Spinal cord (tissue), 9 donors: ENCODE measurements at regions not wholly inside any gene's neighbourhood (a gene's known extent, or its start where the extent isn't known, plus 50 kb on each side); places are given as distances from the start of the nearest gene placed in this dataset.
A peak's percentile ranks its signal among the peaks of the same experiment; 100 is the strongest.

Source experiments
- DNase-seq, 6 donors: peaks; one replicate each; pipeline versions ENCODE4 v3.0.0 to v3.0.0-alpha.2; 2013 to 2015; ENCODE audit warnings: low spot score in 6 of 6, low read depth in 4 of 6
- H3K27ac ChIP-seq: one replicate; pipeline ENCODE4 v1.5.1; 2013; ENCODE audit warnings: low read depth, low read length, control low read depth
- H3K27me3 ChIP-seq: one replicate; pipeline ENCODE4 v1.6.1; 2013; ENCODE audit warnings: low read length; ENCODE audit not compliant: control insufficient read depth, insufficient read depth
- H3K36me3 ChIP-seq: one replicate; pipeline ENCODE4 v1.6.1; 2013; ENCODE audit warnings: low read length; ENCODE audit not compliant: control insufficient read depth, insufficient read depth
- H3K4me1 ChIP-seq: one replicate; pipeline ENCODE4 v1.6.1; 2013; ENCODE audit warnings: low read length; ENCODE audit not compliant: control insufficient read depth, insufficient read depth
- H3K4me3 ChIP-seq: one replicate; pipeline ENCODE4 v1.5.1; 2013; ENCODE audit warnings: low read depth, low read length, control low read depth
- H3K9me3 ChIP-seq: one replicate; pipeline ENCODE4 v1.6.1; 2013; ENCODE audit warnings: low read length; ENCODE audit not compliant: control insufficient read depth, insufficient read depth
- WGBS: methylation state at CpG from one replicate; pipeline ENCODE4 v1.1.5; 2013; ENCODE audit warnings: missing lambda C conversion rate; ENCODE audit not compliant: insufficient coverage; 5-methylcytosine and 5-hydroxymethylcytosine counted together
- donor health status: healthy.

DNA sequence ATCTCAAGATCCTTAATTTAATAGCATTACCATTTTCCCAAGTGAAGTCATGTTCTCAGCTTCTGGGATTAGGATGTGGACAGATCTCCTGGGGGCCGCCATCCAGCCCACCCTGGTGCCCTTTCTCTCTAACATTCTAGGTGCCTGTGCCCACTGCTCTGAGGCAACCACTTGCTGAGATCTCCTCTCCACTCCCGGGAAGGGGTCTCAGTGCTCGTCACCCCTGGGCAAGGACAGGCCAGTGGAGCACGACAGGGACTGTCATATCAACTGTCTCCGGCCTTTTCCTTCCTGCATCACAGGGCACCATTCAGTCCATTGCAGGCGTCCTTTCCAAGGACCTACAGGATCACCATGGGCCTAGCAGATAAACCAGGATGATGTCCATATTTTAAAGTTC is 304.8 kb downstream of the AJAP1 start:
- no peak for DNase-seq
- H3K27me3 ChIP-seq, result no peaks in the 10 kb centered on the region
- H3K4me1 ChIP-seq, result no peaks in the 10 kb centered on the region
- H3K4me3 ChIP-seq, result no peak overlapping the region
- H3K36me3 ChIP-seq, result no peaks in the 10 kb centered on the region
- H3K27ac ChIP-seq, result no peak overlapping the region
- WGBS, result 96% methylated on average over 5 of the region's 6 CpGs
- H3K9me3 ChIP-seq, result no peaks in the 10 kb centered on the region

DNA sequence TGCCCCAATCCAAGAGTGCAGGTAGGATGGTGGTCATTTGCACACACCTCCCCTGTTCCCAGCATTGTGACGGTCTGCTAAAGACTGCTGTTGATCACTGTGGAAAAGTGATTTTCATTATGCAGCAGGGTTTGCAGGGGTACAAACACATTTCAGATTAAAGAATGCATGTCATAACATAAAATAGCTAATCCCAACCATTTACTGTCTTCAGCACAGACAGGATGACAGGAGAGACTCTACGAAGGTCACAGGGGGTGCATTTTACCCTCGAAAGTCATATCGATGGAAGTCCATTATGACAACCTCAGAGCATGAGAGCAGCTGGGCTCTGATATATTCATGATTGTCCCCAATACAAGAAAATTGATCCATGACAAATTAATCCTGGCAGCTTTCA is 302.6 kb downstream of the AJAP1 start:
- 67% methylated on average over 3 of the region's 4 CpGs for WGBS
- no peaks in the 10 kb centered on the region for H3K9me3 ChIP-seq

DNA sequence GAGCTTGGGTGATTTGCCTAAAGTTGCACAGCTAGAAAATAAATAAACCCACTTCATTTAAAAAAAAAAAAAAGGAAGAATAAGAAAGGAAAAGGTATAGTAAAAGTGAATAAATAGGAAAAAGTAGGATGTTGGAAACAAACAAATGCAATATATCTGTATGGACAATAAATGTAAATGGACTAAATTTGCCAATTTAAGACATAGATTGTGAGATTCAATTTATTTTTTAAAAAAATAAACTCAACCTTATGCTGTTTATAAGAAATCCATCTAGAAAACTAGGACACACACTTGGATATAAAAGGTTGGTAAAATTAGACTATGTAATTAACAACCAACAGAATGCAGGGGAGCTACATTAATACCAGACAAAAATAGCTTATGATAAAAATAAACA is 300.0 kb downstream of the AJAP1 start:
- Histone ChIP-seq H3K9me3 (no peaks in the 10 kb centered on the region), H3K4me1 (no peaks in the 10 kb centered on the region), H3K36me3 (no peaks in the 10 kb centered on the region), H3K27ac (no peak overlapping the region), H3K4me3 (no peak overlapping the region), H3K27me3 (no peaks in the 10 kb centered on the region)
- DNase-seq, result no peak

More for the DNA sequence above, 302.6 kb downstream of the AJAP1 start:
- Histone ChIP-seq H3K27ac (no peak overlapping the region), H3K27me3 (no peaks in the 10 kb centered on the region), H3K4me3 (no peak overlapping the region), H3K36me3 (no peaks in the 10 kb centered on the region), H3K4me1 (no peaks in the 10 kb centered on the region)
- DNase-seq, result peak in 1 of 6 donors; percentile 7

DNA sequence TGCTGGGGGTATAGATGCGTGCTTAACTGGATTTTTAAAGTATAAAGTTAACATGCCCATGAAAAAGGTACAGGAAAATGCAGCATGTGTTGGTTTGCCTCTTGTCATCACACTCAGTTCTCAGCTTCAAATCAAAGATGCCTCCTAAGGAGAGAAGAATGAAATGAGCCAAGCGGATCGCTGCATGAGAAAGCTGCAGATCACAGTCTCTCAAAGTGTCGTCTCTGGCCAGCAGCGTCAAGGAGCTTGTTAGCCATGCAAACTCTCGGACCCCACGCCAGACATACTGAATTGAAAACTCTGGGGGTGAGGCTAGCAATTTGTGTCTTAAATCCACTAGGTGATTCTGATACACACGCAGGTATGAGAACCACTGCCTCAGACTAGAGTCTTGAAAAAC is 297.2 kb downstream of the AJAP1 start:
- Histone ChIP-seq H3K9me3 (no peaks in the 10 kb centered on the region), H3K36me3 (no peaks in the 10 kb centered on the region), H3K4me3 (no peak overlapping the region), H3K27me3 (no peaks in the 10 kb centered on the region), H3K4me1 (no peaks in the 10 kb centered on the region), H3K27ac (no peak overlapping the region)
- 65% methylated on average over 7 of the region's 8 CpGs for WGBS
- DNase-seq, result peak in 2 of 6 donors; percentile 26 to 47

DNA sequence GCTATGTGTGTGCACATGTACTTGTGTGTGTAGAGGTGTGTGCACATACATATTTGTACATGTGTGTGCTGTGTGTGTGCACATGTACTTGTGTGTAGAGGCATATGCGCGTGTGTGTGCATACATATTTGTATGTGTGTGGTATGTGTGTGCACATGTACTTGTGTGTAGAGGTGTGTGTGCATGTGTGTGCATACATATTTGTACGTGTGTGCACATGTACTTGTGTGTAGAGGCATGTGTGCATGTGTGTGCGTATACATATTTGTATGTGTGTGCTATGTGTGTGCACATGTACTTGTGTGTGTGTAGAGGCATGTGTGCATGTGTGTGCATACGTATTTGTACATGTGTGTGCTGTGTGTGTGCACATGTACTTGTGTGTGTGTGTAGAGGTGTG is 291.9 kb downstream of the AJAP1 start:
- no peaks in the 10 kb centered on the region for H3K9me3 ChIP-seq
- no peaks in the 10 kb centered on the region for H3K27me3 ChIP-seq
- H3K27ac ChIP-seq, result no peak overlapping the region
- no peak overlapping the region for H3K4me3 ChIP-seq
- no peaks in the 10 kb centered on the region for H3K36me3 ChIP-seq
- WGBS, result 96% methylated on average over 5 of the region's 5 CpGs
- H3K4me1 ChIP-seq, result no peaks in the 10 kb centered on the region
- DNase-seq, result no peak

DNA sequence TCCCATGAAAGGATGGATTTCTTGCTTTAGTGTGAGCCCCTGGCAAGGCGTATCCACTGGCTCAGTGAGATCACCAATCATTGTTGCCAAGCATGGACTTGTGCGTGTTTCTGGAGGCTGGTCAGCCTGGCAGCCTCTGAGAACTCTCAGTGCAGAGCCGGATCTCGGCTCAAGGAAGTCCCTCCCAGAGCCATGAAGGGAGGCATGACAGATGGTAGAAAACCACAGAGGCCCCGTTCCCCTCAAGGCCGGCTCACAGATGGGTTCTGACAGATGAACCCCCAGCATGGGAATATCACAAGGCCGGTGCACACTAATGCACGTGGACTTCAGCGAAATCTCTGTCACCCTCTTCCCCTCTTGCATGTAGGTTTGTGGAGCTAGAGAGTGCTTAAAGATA is 290.5 kb downstream of the AJAP1 start:
- Histone ChIP-seq H3K9me3 (no peaks in the 10 kb centered on the region), H3K27ac (no peak overlapping the region), H3K27me3 (no peaks in the 10 kb centered on the region), H3K4me1 (no peaks in the 10 kb centered on the region), H3K4me3 (no peak overlapping the region), H3K36me3 (no peaks in the 10 kb centered on the region)
- no peak for DNase-seq
- 76% methylated on average over 6 of the region's 9 CpGs for WGBS

DNA sequence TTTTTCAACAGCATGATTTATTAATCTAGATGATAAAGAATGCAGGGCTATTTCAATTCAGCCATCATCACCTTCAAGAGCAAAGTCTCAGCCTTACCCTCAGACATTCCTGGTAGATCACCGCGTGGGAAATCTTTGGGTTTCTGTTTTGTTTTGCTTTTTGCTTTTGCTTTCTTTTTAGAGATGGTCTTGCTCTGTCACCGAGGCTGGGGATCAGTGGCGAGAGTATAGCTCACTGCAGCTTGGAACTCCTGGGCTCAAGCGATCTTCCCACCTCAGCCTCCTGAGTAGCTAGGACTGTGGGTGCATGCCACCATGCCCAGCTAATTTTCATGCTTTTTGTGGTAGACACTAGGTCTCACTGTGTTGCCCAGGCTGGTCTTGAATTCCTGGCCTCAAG is 289.7 kb downstream of the AJAP1 start:
- no peak overlapping the region for H3K27ac ChIP-seq
- no peak for DNase-seq
- H3K27me3 ChIP-seq, result no peaks in the 10 kb centered on the region
- H3K4me3 ChIP-seq, result no peak overlapping the region
- WGBS, result 78% methylated on average over 1 of the region's 5 CpGs
- no peaks in the 10 kb centered on the region for H3K36me3 ChIP-seq
- no peaks in the 10 kb centered on the region for H3K9me3 ChIP-seq
- H3K4me1 ChIP-seq, result no peaks in the 10 kb centered on the region

DNA sequence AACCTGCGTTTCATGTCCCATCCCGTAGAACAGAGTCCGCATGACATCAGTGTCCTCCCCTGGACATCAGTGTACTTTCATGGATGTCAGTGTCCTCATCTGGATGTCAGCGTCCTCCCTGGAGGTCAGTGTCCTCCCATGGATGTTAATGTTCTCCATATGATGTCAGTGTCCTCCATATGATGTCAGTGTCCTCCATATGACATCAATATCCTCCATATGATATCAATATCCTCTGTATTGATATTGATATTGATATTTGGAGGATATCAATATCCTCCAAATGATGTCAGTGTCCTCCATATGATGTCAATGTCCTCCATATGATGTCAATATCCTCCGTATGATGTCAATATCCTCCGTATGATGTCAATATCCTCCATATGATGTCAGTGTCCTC is 284.9 kb downstream of the AJAP1 start:
- DNase-seq, result no peak
- Histone ChIP-seq H3K36me3 (no peaks in the 10 kb centered on the region), H3K9me3 (no peaks in the 10 kb centered on the region), H3K4me3 (no peak overlapping the region), H3K27ac (no peak overlapping the region), H3K4me1 (peaks cover 19% of the 10 kb centered on the region), H3K27me3 (no peaks in the 10 kb centered on the region)
- 73% methylated on average over 6 of the region's 6 CpGs for WGBS

DNA sequence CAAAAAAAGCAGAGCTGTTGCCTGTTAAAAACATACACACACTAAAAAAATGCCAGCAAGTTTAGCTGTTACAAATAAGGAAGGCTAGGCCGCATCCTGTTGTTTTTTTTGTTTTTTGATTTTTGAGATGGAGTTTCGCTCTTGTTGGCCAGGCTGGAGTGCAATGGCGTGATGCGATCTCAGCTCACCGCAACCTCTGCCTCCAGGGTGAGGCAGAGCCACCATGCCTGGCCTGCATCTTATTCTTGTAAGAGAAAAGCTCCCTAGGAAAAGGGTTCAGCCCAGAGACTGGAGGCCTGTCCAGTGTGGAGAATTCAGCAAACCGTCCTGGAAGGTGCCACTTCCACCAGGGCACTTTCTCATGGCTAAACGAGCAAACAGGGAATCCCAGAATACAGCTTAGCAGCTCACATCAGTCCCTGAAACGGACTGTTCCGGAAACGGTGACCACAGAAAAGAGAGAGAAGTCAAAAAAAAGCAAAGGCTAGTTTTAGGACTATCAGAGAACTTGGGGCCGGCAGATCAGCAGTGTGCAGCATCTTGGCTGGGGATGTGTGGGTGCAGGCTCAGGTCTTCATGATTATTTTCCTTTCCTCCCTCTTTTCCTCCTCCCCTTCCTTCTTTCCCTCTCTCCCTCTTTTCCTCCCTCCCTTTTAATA is 283.6 kb downstream of the AJAP1 start:
- no peaks in the 10 kb centered on the region for H3K27me3 ChIP-seq
- H3K9me3 ChIP-seq, result no peaks in the 10 kb centered on the region
- H3K4me1 ChIP-seq, result peaks cover 22% of the 10 kb centered on the region
- H3K4me3 ChIP-seq, result no peak overlapping the region
- 82% methylated on average over 8 of the region's 11 CpGs for WGBS
- no peak overlapping the region for H3K27ac ChIP-seq
- no peak for DNase-seq
- H3K36me3 ChIP-seq, result no peaks in the 10 kb centered on the region

DNA sequence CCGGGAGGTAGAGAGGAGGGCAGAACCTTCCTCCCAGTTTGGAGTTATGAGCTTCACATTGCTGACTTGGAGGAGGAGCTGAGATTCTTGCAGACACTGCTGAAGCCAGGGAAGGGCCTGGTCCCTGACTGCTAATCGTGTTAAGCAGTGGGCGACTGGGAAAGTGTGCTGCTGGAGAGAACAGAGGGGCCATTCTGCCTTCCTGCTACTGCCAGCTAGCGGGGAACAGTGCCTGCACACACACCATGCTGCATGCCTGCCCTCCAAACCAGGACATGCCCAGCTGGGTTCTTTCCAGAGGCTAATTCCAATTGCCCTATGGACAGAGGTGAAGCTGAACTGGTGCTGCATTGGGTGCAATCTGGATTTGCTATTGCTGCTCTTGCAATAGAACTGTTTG is 281.4 kb downstream of the AJAP1 start:
- DNase-seq, result peak in 2 of 6 donors; percentile 61 to 76
- 36% methylated on average over 4 of the region's 4 CpGs for WGBS
- Histone ChIP-seq H3K27ac (no peak overlapping the region), H3K9me3 (no peaks in the 10 kb centered on the region), H3K4me1 (peaks cover 32% of the 10 kb centered on the region), H3K27me3 (no peaks in the 10 kb centered on the region), H3K4me3 (no peak overlapping the region), H3K36me3 (no peaks in the 10 kb centered on the region)
